Activated naive CD8-positive, alpha-beta T cell (primary cell): ENCODE measurements at regions not wholly inside any gene's neighbourhood (a gene's known extent, or its start where the extent isn't known, plus 50 kb on each side); places are given as distances from the start of the nearest gene placed in this dataset.

Experiments
- H3K27ac Mint-ChIP-seq: one replicate; pipeline ENCODE4 v1.8.0; 2021; ENCODE audit warnings: mixed read lengths
- H3K27me3 Mint-ChIP-seq: one replicate; pipeline ENCODE4 v1.8.0; 2021; ENCODE audit warnings: mixed read lengths
- H3K36me3 Mint-ChIP-seq: one replicate; pipeline ENCODE4 v1.8.0; 2021; ENCODE audit warnings: mixed read lengths
- H3K4me1 Mint-ChIP-seq: one replicate; pipeline ENCODE4 v1.8.0; 2021; ENCODE audit warnings: low read depth, mixed read lengths
- H3K4me3 Mint-ChIP-seq: one replicate; pipeline ENCODE4 v1.8.0; 2021; ENCODE audit warnings: mild to moderate bottlenecking, mixed read lengths
- H3K9me3 Mint-ChIP-seq: one replicate; pipeline ENCODE4 v1.8.0; 2021; ENCODE audit warnings: low read depth, mixed read lengths

GRCh38 chr7:68562323-68562899 lies 1035.9 kb upstream of the AUTS2 start:
- Mint-ChIP-seq H3K36me3 (no peaks in the 10 kb centered on the region), H3K4me1 (no peaks in the 10 kb centered on the region), H3K4me3 (no peak overlapping the region), H3K27me3 (no peaks in the 10 kb centered on the region), H3K27ac (no peak overlapping the region), H3K9me3 (peaks cover 8% of the 10 kb centered on the region)

DNA sequence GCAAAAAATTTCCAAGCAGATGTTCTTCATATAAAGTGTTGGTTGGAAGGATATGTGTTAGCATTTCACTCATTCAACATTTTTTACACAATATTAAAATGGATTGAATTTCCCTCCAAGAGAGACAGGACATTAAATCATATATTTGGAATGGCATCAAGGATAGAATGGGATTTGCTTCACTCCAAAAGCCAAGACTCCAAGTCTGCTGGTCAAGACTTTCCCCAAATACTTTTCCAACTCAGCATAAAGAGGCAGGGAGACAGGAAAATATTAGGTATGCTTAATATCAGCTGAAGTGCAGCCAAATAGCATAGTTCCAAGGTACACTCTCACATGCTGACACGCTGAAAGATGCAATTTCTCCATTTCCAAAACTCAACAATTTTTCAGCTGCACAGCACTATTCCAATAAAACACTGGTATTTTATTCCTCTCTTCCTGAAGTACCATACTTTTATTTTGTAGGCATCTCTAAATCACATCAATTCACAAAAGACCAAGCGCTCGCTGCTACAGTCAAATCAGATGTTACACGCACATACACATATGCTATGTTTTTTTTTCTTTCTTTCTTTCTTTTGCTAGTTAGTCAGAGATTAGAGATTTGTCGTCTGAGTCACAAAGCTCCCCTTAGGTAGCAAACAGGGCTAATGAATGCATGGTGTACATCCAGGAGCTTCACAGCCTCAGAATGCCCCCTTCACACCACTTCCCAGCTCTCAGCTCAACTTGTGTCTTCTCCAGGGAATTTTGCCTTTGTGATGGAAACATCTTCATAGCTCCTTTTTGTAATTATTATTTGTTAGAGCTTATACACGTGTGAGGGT lies 1033.8 kb upstream of the AUTS2 start:
- no peaks in the 10 kb centered on the region for H3K4me1 Mint-ChIP-seq
- H3K36me3 Mint-ChIP-seq, result no peaks in the 10 kb centered on the region
- H3K4me3 Mint-ChIP-seq, result no peak overlapping the region
- H3K27ac Mint-ChIP-seq, result no peak overlapping the region
- H3K27me3 Mint-ChIP-seq, result no peaks in the 10 kb centered on the region
- peaks cover 8% of the 10 kb centered on the region for H3K9me3 Mint-ChIP-seq

- no peaks in the 10 kb centered on the region for H3K4me1 Mint-ChIP-seq
- H3K36me3 Mint-ChIP-seq, result no peaks in the 10 kb centered on the region
- no peak overlapping the region for H3K4me3 Mint-ChIP-seq
- H3K9me3 Mint-ChIP-seq, result no peaks in the 10 kb centered on the region
- no peaks in the 10 kb centered on the region for H3K27me3 Mint-ChIP-seq
- H3K27ac Mint-ChIP-seq, result no peak overlapping the region
These were observed 1027.0 kb upstream of the AUTS2 start for GRCh38 chr7:68571286-68571685.

- Mint-ChIP-seq H3K27ac (no peak overlapping the region), H3K27me3 (no peaks in the 10 kb centered on the region), H3K36me3 (no peaks in the 10 kb centered on the region), H3K4me3 (no peak overlapping the region), H3K4me1 (no peaks in the 10 kb centered on the region), H3K9me3 (peaks cover 3% of the 10 kb centered on the region)
These were observed 1024.8 kb upstream of the AUTS2 start for GRCh38 chr7:68573271-68574005.

DNA sequence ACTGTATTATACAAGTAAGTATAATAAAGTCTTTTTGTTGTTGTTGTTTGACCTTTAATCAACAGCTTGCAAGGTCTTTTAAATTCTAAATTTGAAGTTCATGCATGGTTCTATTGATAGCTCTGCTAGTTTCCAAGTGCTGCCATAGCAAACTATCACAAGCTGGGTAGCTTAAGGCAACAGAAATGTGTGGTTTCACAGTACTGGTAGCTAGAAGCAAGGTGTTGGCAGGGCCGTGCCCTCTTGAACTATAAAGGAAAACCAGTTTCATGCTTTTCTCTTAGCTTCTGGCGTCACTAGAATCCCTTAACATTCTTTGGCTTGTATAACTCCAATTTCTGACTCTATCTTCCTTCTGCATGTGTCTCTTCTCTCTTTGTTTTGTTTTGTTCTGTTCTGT lies 1021.9 kb upstream of the AUTS2 start:
- Mint-ChIP-seq H3K27ac (no peak overlapping the region), H3K27me3 (no peaks in the 10 kb centered on the region), H3K9me3 (peaks cover 15% of the 10 kb centered on the region), H3K36me3 (no peaks in the 10 kb centered on the region), H3K4me1 (no peaks in the 10 kb centered on the region), H3K4me3 (no peak overlapping the region)

GRCh38 chr7:68581417-68581816 lies 1016.9 kb upstream of the AUTS2 start:
- no peak overlapping the region for H3K4me3 Mint-ChIP-seq
- peaks cover 27% of the 10 kb centered on the region for H3K9me3 Mint-ChIP-seq
- H3K27ac Mint-ChIP-seq, result no peak overlapping the region
- no peaks in the 10 kb centered on the region for H3K4me1 Mint-ChIP-seq
- no peaks in the 10 kb centered on the region for H3K27me3 Mint-ChIP-seq
- no peaks in the 10 kb centered on the region for H3K36me3 Mint-ChIP-seq

DNA sequence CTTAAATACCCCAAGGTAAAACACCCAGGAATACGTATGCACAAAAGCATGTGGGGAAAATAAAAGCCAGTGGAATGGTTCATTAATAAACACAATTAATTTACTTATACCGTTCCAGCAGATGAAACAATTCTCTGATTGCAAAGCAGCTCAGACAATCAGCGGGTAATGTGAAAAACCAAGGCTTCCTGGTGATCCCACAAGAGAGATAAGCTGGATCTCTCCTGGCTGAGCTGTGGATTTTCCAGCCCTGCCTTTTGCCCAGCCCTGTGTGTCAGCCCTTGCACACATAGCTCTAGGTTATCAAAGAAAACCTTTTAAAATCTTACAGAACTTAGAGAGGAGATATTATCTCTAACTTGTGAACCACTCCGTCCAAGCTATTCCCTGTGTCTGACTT lies 1010.7 kb upstream of the AUTS2 start:
- Mint-ChIP-seq H3K9me3 (peaks cover 11% of the 10 kb centered on the region), H3K4me1 (no peaks in the 10 kb centered on the region), H3K4me3 (no peak overlapping the region), H3K27me3 (no peaks in the 10 kb centered on the region), H3K36me3 (no peaks in the 10 kb centered on the region), H3K27ac (no peak overlapping the region)

DNA sequence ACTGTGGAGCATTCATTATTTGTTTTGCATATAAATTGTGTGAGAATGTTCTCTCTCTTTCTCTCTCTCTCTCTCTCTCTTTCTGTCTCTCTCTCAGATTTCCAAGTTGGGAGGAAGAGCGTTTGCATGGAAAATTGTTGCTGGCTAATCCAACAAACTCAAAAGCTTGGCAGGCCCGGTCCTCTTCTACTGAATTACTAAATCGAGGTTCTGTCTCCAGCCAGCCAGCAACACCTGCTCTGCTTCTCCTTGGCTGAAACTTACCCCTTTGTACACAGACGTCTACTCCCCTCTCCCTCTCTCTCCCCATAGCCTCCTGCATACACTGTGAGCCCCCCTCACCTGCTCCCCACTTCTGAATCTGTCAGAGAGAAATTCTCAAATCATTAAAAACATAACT lies 996.4 kb upstream of the AUTS2 start:
- H3K27ac Mint-ChIP-seq, result no peak overlapping the region

GRCh38 chr7:68604541-68604940 lies 993.7 kb upstream of the AUTS2 start:
- H3K9me3 Mint-ChIP-seq, result peaks cover 21% of the 10 kb centered on the region
- H3K4me3 Mint-ChIP-seq, result no peak overlapping the region
- no peak overlapping the region for H3K27ac Mint-ChIP-seq
- no peaks in the 10 kb centered on the region for H3K36me3 Mint-ChIP-seq
- no peaks in the 10 kb centered on the region for H3K4me1 Mint-ChIP-seq
- H3K27me3 Mint-ChIP-seq, result no peaks in the 10 kb centered on the region

More for the DNA sequence above, 996.4 kb upstream of the AUTS2 start:
- no peak overlapping the region for H3K4me3 Mint-ChIP-seq
- no peaks in the 10 kb centered on the region for H3K36me3 Mint-ChIP-seq
- H3K27me3 Mint-ChIP-seq, result no peaks in the 10 kb centered on the region
- H3K9me3 Mint-ChIP-seq, result peaks cover 4% of the 10 kb centered on the region
- H3K4me1 Mint-ChIP-seq, result no peaks in the 10 kb centered on the region

GRCh38 chr7:68610701-68611100 lies 987.6 kb upstream of the AUTS2 start:
- Mint-ChIP-seq H3K9me3 (peaks cover 26% of the 10 kb centered on the region), H3K27ac (no peak overlapping the region), H3K4me3 (no peak overlapping the region), H3K27me3 (peaks cover 2% of the 10 kb centered on the region), H3K4me1 (no peaks in the 10 kb centered on the region), H3K36me3 (no peaks in the 10 kb centered on the region)

GRCh38 chr7:68613405-68613804 lies 984.9 kb upstream of the AUTS2 start:
- H3K36me3 Mint-ChIP-seq, result no peaks in the 10 kb centered on the region
- no peak overlapping the region for H3K27ac Mint-ChIP-seq
- H3K4me3 Mint-ChIP-seq, result no peak overlapping the region
- H3K27me3 Mint-ChIP-seq, result peaks cover 2% of the 10 kb centered on the region
- no peaks in the 10 kb centered on the region for H3K4me1 Mint-ChIP-seq
- H3K9me3 Mint-ChIP-seq, result peaks cover 14% of the 10 kb centered on the region

- Mint-ChIP-seq H3K36me3 (no peaks in the 10 kb centered on the region), H3K4me3 (no peak overlapping the region), H3K9me3 (peaks cover 10% of the 10 kb centered on the region), H3K27me3 (peaks cover 2% of the 10 kb centered on the region), H3K4me1 (no peaks in the 10 kb centered on the region), H3K27ac (no peak overlapping the region)
These were observed 984.4 kb upstream of the AUTS2 start for GRCh38 chr7:68613897-68614296.

- H3K36me3 Mint-ChIP-seq, result no peaks in the 10 kb centered on the region
- H3K4me3 Mint-ChIP-seq, result no peak overlapping the region
- H3K27me3 Mint-ChIP-seq, result no peaks in the 10 kb centered on the region
- no peaks in the 10 kb centered on the region for H3K9me3 Mint-ChIP-seq
- H3K27ac Mint-ChIP-seq, result no peak overlapping the region
- no peaks in the 10 kb centered on the region for H3K4me1 Mint-ChIP-seq
These were observed 978.7 kb upstream of the AUTS2 start for GRCh38 chr7:68619526-68619925.

DNA sequence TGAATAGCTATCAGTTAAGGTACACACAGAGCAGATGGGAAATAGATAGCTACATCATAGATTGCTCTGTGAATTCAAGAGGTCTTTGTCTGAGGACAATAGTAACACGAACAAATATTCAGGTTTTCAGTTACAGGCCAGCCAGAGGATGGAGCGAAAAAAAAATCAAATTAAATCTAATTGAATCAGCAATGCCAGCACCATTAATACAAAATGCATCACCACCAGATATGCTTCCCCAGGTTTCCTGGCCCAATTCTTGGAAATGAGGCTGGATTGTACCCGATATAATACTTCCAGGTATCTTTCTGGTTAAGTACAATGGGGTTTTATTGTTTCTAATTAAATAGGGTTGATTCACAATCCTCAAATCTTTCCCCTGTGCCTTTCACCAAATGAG lies 975.8 kb upstream of the AUTS2 start:
- Mint-ChIP-seq H3K9me3 (peaks cover 4% of the 10 kb centered on the region), H3K4me1 (no peaks in the 10 kb centered on the region), H3K27ac (no peak overlapping the region), H3K36me3 (no peaks in the 10 kb centered on the region), H3K27me3 (no peaks in the 10 kb centered on the region), H3K4me3 (no peak overlapping the region)

DNA sequence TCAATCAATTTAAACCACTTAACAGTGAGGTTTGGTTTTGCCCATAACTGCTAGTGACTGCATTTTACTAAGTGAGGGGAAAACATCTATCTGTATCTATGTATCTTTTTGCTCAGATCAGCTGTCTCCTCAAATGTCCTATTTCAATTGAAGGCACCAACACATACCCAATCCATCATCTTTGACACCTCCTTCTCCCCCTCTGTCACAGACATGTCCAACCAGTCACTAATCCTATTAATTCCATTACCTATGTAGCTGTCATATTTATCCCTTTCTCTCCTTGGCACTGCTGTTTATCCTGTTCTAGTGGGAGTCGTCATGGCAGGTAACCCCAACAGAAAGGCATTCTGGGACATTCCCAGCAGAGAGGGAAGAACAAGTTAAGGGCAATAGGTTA lies 975.2 kb upstream of the AUTS2 start:
- no peak overlapping the region for H3K4me3 Mint-ChIP-seq
- no peaks in the 10 kb centered on the region for H3K36me3 Mint-ChIP-seq
- peaks cover 4% of the 10 kb centered on the region for H3K9me3 Mint-ChIP-seq

More for the DNA sequence above, 975.2 kb upstream of the AUTS2 start:
- no peaks in the 10 kb centered on the region for H3K4me1 Mint-ChIP-seq
- no peak overlapping the region for H3K27ac Mint-ChIP-seq
- H3K27me3 Mint-ChIP-seq, result no peaks in the 10 kb centered on the region
